Gastrocnemius medialis (tissue), 4 donors: ENCODE measurements at regions not wholly inside any gene's neighbourhood (a gene's known extent, or its start where the extent isn't known, plus 50 kb on each side); places are given as distances from the start of the nearest gene placed in this dataset.

Experiments
- ATAC-seq, 2 donors: fragments of 150-250 bp; one replicate each; pipeline ENCODE4 v1.9.1; 2016
- DNase-seq, 2 donors: peaks; one replicate each; pipeline ENCODE4 v3.0.0-alpha.2; 2019
- H3K27ac ChIP-seq, 4 donors: fragments of 200-600 bp; sonication (generic); 1 replicate in 1 of 4; 2 replicates in 3 of 4; pipeline ENCODE4 v1.5.1; 2016 to 2018; ENCODE audit warnings: mild to moderate bottlenecking in 2 of 4, moderate library complexity in 1 of 4
- H3K27me3 ChIP-seq, 3 donors: fragments of 200-600 bp; sonication (generic) in 2 of 3; 1 replicate in 1 of 3; 2 replicates in 2 of 3; pipeline versions ENCODE4 v1.5.1 to v1.6.0; 2016 to 2019; ENCODE audit warnings: mild to moderate bottlenecking in 1 of 3, moderate library complexity in 1 of 3
- H3K36me3 ChIP-seq, 2 donors: fragments of 200-600 bp; sonication (generic) in 1 of 2; one replicate each; pipeline ENCODE4 v1.5.1; 2017 to 2018
- H3K4me1 ChIP-seq, 2 donors: fragments of 200-600 bp; sonication (generic) in 1 of 2; one replicate each; pipeline ENCODE4 v1.5.1; 2016 to 2017; ENCODE audit warnings: mild to moderate bottlenecking in 2 of 2
- H3K4me3 ChIP-seq, 4 donors: fragments of 200-600 bp; sonication (generic) in 3 of 4; 1 replicate in 1 of 4; 2 replicates in 3 of 4; pipeline ENCODE4 v1.5.1; 2016 to 2019; ENCODE audit warnings: mild to moderate bottlenecking in 2 of 4
- H3K9me3 ChIP-seq, 3 donors: fragments of 200-600 bp; sonication (generic) in 2 of 3; 1 replicate in 1 of 3; 2 replicates in 2 of 3; pipeline ENCODE4 v1.5.1; 2016 to 2019
- POLR2A ChIP-seq, 2 donors: fragments of 450-650 bp; IDR thresholded peaks; one replicate each; pipeline ENCODE4 v1.6.1; 2017; ENCODE audit warnings: antibody characterized with exemption in 2 of 2, mild to moderate bottlenecking in 2 of 2, moderate library complexity in 2 of 2
- in situ Hi-C, 4 donors: fragments of 200-750 bp; cut with MboI; loops; one replicate each; pipeline versions ENCODE4 v1.15.0 to v1.8.0; 2017; ENCODE audit warnings: low sequenced_read_pairs in 4 of 4
- intact Hi-C: fragments of 100-400 bp; cut with DNase I; formaldehyde crosslinking; loops from one replicate; pipeline ENCODE4 v1.15.1; 2023; ENCODE audit warnings: low total_unique reads
- TF ChIP-seq, protein P1 (sequence below), 5 experiments: fragments of 450-650 bp in 3 of 5; fragments of 200-600 bp in 2 of 5; sonication (generic) in 2 of 5; IDR thresholded peaks in 4 of 5; conservative IDR thresholded peaks in 1 of 5; 1 replicate in 4 of 5; 2 replicates in 1 of 5; pipeline ENCODE4 v1.5.1; 2016 to 2019; ENCODE audit warnings: antibody characterized with exemption in 5 of 5, mild to moderate bottlenecking in 3 of 5, moderate library complexity in 3 of 5

DNA sequence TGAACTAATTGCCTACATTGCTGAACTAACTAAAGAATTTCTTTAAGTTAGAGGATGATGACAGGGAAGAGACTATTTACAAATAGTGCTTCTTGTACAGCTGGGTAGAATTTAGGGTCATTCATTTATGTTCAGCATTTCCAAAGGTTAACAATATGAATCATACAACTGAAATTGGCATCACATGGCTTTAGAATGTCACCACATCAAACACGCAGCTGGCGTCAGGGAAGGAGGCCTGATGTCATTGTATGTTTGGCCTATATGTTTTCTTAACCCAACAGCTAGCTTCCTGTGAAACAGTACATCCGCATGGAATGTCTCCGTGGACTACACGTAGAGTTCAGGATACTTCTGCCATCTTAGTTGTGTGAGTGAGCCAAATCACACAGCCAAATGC lies 99.0 kb upstream of the TNFSF11 start:
- H3K4me1 ChIP-seq: no peaks in the 10 kb centered on the region
- intact Hi-C loops: no loop called here
- H3K9me3 ChIP-seq: no peaks in the 10 kb centered on the region
- no peaks in the 10 kb centered on the region for H3K27me3 ChIP-seq
- in situ Hi-C loops: no loop called here
- no peak overlapping the region for H3K4me3 ChIP-seq
- no peak overlapping the region for H3K27ac ChIP-seq
- DNase-seq (no peak), ATAC-seq (no peak)
- no peaks in the 10 kb centered on the region for H3K36me3 ChIP-seq
- no peak for TF ChIP-seq POLR2A (IDR thresholded peaks at IDR 0.05)
- TF ChIP-seq, protein P1, sequence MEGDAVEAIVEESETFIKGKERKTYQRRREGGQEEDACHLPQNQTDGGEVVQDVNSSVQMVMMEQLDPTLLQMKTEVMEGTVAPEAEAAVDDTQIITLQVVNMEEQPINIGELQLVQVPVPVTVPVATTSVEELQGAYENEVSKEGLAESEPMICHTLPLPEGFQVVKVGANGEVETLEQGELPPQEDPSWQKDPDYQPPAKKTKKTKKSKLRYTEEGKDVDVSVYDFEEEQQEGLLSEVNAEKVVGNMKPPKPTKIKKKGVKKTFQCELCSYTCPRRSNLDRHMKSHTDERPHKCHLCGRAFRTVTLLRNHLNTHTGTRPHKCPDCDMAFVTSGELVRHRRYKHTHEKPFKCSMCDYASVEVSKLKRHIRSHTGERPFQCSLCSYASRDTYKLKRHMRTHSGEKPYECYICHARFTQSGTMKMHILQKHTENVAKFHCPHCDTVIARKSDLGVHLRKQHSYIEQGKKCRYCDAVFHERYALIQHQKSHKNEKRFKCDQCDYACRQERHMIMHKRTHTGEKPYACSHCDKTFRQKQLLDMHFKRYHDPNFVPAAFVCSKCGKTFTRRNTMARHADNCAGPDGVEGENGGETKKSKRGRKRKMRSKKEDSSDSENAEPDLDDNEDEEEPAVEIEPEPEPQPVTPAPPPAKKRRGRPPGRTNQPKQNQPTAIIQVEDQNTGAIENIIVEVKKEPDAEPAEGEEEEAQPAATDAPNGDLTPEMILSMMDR (IDR thresholded peaks at IDR 0.05 in 4 of 5, conservative IDR thresholded peaks at IDR 0.05 in 1 of 5): no peak

DNA sequence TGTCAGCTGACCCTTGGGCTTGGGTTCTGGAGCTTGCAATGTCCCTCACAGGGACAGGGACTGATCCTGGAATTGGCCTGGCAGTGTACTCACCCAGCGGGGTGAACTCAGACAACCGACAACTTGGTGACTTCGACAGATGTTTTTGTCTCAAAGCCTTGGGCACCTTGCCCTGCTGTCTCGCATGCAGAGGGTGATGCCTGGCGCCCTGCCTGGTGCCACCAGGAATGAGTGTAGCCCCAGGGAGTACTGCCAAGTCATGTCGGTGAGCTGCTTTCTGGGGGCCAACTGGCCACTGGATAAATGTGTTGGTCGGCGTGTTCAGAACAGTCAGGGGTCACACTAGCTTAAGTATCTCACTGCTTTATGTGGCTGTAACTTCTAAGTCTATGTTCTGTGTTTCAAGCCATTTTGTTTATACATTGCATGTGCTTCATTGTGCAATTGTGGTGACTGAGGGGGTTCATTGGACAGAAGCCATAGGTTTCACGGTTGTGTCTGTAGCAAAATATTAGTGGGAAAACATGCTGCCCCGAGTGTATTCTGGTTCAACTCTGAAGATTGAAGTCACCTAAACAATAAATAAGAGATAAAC lies 96.3 kb upstream of the TNFSF11 start:
- no peaks in the 10 kb centered on the region for H3K27me3 ChIP-seq
- TF ChIP-seq, protein P1 (IDR thresholded peaks at IDR 0.05 in 4 of 5, conservative IDR thresholded peaks at IDR 0.05 in 1 of 5): no peak
- TF ChIP-seq POLR2A (IDR thresholded peaks at IDR 0.05): no peak
- in situ Hi-C loops (no loop called here), intact Hi-C loops (no loop called here)
- no peaks in the 10 kb centered on the region for H3K9me3 ChIP-seq
- no peak overlapping the region for H3K27ac ChIP-seq
- no peaks in the 10 kb centered on the region for H3K4me1 ChIP-seq
- no peak overlapping the region for H3K4me3 ChIP-seq
- H3K36me3 ChIP-seq: no peaks in the 10 kb centered on the region
- DNase-seq (no peak), ATAC-seq (no peak)

DNA sequence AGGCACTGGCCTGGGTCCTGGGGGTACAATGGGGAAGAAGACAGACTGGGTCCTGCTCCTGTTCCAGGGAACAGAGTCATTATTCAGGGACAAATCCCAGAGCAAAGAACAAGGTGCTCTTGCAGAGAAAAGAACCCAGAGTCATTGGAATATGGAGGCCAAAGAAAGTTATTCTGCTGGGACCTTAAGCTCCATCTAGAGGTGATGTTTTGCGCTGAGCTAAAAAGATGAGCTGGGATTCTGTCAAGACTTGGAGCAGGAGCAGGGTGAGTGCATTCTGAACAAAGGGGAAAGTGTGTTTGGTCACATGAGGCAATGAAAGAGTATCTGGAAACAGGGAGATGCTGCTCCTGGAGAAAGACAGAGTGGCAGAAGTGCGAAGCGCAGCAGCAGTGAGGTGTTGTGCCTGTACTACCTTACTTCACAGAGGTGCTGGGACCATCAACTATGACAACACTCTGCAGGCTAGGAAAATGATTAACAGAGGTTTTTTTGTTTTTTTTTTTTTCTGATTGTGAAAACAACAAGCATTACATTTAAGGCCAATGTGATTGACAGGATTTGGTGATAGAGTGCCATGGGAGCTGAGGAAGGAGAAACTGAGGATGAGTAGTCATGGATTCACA lies 95.3 kb upstream of the TNFSF11 start:
- intact Hi-C loops: no loop called here
- H3K9me3 ChIP-seq: no peaks in the 10 kb centered on the region
- H3K4me1 ChIP-seq: no peaks in the 10 kb centered on the region
- ATAC-seq (no peak), DNase-seq (no peak)
- no peaks in the 10 kb centered on the region for H3K27me3 ChIP-seq
- no peak overlapping the region for H3K4me3 ChIP-seq
- TF ChIP-seq POLR2A (IDR thresholded peaks at IDR 0.05): no peak
- TF ChIP-seq, protein P1 (IDR thresholded peaks at IDR 0.05 in 4 of 5, conservative IDR thresholded peaks at IDR 0.05 in 1 of 5): no peak
- H3K36me3 ChIP-seq: no peaks in the 10 kb centered on the region
- no peak overlapping the region for H3K27ac ChIP-seq
- in situ Hi-C loops: no loop called here

DNA sequence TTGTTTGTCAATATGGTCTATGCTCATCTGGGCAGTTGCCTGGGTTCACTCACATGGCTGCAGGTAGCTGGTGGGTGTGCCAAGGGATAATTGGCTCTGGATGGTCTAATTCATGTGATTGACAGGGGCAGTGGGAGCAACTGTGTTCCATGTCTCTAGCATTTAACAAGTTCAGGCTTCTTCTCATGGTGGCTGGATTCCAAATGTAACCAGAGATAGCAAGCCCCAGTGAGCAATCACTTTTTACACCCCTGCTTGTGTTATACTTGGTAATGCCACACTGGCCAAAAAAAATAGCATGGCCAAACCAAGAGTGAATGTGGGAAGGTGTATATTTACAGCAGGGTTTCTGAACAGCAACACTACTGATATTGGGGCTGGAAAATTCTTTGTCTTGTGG lies 89.6 kb upstream of the TNFSF11 start:
- H3K4me1 ChIP-seq: no peaks in the 10 kb centered on the region
- TF ChIP-seq, protein P1 (IDR thresholded peaks at IDR 0.05 in 4 of 5, conservative IDR thresholded peaks at IDR 0.05 in 1 of 5): no peak
- no peak for TF ChIP-seq POLR2A (IDR thresholded peaks at IDR 0.05)
- H3K4me3 ChIP-seq: no peak overlapping the region
- no peaks in the 10 kb centered on the region for H3K27me3 ChIP-seq
- no peak overlapping the region for H3K27ac ChIP-seq
- in situ Hi-C loops: no loop called here
- ATAC-seq (no peak), DNase-seq (no peak)
- H3K9me3 ChIP-seq: no peaks in the 10 kb centered on the region
- intact Hi-C loops: no loop called here
- H3K36me3 ChIP-seq: no peaks in the 10 kb centered on the region

DNA sequence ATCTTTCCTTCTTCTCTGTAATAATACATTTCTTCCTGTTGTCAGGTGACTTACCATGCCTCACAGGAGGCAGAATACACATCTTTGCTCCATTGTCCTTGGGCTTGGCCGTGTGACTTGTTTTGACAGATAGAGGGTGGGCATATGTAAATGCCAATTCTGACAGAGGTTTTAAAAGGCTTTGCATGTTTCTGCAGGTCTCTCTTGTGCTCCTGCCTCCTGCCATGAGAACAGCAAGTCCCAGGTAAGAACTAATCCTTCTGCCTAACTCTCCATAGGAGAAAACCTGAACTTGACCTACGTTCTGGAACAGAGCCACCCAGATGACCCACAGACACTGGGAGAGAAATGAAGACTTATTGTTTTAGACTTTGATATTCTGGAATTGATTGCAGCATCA lies 88.7 kb upstream of the TNFSF11 start:
- no peaks in the 10 kb centered on the region for H3K9me3 ChIP-seq
- in situ Hi-C loops (no loop called here), intact Hi-C loops (no loop called here)
- no peaks in the 10 kb centered on the region for H3K36me3 ChIP-seq
- no peak overlapping the region for H3K27ac ChIP-seq
- no peak overlapping the region for H3K4me3 ChIP-seq
- H3K27me3 ChIP-seq: no peaks in the 10 kb centered on the region
- H3K4me1 ChIP-seq: no peaks in the 10 kb centered on the region
- ATAC-seq (no peak), DNase-seq (no peak)
- TF ChIP-seq, protein P1 (IDR thresholded peaks at IDR 0.05 in 4 of 5, conservative IDR thresholded peaks at IDR 0.05 in 1 of 5): no peak
- TF ChIP-seq POLR2A (IDR thresholded peaks at IDR 0.05): no peak
